Stimulated activated naive CD8-positive, alpha-beta T cell treated with anti-CD3 and anti-CD28 coated beads, Interleukin-15, Interleukin-2, amounts not matched to agents 100 U/mL and 50 U/mL, for 24 hours (primary cell): ENCODE measurements at regions not wholly inside any gene's neighbourhood (a gene's known extent, or its start where the extent isn't known, plus 50 kb on each side); places are given as distances from the start of the nearest gene placed in this dataset.

Experiments
- ATAC-seq: fragments of 150-1000 bp; cut with Tn5 transposase; one replicate; pipeline ENCODE4 v1.10.0; 2021
- DNase-seq: peaks from one replicate; pipeline ENCODE4 v3.0.0; 2021

- DNase-seq, result no peak
- ATAC-seq, result no peak
These were observed 343.3 kb upstream of the RPS6KA3 start for GRCh38 chrX:20609916-20610415.

DNA sequence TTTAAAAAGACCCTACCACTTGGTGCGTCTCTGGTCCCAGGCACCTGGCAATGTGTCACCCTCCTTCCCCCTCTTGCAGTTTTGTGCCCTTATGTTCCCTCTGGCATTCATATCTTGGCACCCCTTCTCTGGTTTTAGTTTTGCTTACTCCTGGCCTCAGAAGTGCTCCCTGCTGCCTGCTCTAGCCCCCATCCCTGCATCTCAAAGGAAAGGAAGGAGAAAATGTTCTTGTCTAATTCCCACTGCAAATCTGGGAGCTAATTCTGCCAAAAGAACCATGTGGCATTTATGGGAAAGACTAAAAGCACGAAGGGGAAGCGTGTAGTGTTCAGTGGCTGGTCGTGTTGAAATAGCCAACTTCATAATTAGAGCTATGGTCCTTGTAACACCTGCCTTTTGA lies 340.1 kb upstream of the RPS6KA3 start:
- ATAC-seq (no peak), DNase-seq (no peak)

DNA sequence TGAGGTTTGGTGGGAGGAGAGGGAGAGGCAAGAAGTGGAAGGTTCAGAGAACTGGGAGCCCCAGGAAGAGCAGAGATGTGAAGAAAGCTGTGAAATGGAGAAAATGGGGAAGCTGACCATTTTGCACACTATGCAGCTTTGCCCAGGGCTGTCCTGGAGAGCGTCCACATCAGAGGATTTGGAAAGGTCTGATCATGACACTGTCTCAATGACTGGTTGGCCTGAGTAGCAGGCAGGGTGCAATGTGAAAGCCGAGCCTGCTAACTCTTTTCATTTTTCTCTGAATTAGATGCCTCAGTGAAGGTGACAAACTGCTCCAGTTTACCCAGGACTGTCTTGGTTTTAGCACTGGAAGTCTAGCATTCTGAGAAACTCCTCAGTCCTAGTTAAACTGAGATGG lies 330.1 kb upstream of the RPS6KA3 start:
- ATAC-seq, result no peak

DNA sequence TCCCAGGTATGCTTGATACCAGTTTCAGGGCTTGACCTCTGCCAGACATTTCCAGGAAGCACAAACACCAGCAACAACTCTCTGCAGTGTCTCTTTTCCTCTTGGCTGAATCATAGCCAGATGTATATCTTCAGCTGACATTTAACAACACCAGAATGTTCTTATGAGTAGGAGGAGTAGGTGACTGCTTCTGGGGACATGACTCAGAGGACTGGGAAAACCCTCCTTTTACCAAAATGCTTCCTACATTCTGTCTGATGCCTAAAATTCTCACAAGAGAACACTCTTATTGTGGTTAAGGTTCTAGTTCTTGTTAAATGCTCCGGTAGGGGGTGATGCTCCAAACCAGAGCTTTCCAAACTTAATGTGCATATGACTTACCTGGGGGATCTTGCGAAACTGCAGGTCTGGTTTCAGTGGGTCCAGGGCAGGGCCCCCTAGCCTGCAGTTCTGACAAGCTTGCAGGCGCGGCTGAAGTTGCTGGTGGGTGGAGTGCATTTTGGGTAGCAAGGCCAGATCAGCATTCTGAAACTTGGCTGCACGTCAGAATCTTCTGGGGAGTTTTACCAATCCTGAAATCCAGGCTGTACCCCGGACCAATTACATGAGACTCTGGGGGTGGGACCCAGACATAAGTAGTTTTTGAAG lies 329.3 kb upstream of the RPS6KA3 start:
- peak; percentile 58 for DNase-seq
- peak; percentile 87 for ATAC-seq

More for the DNA sequence above, 330.1 kb upstream of the RPS6KA3 start:
- no peak for DNase-seq

- ATAC-seq, result no peak
- no peak for DNase-seq
These were observed 328.3 kb upstream of the RPS6KA3 start for GRCh38 chrX:20594985-20595384.

DNA sequence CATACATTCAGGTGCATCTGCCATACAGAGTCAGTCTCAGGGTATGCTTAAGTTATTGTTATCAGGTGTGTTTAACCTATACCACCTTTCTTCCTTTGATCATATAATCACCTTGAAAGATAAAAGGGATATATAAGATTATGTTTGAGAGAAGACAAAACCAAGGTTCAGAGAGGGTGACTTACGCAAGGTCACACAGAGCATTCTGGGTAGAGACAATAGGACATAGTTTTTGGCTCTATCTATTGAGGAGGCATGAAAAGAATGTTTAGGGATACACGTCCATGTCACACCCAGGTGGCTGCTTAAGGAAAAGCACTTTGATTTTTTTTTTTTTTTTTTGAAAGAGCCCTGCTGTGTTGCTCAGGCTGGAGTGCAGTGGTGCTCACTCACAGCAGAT lies 327.1 kb upstream of the RPS6KA3 start:
- DNase-seq (no peak), ATAC-seq (no peak)

GRCh38 chrX:20593402-20593801 lies 326.7 kb upstream of the RPS6KA3 start:
- no peak for ATAC-seq
- DNase-seq, result no peak

DNA sequence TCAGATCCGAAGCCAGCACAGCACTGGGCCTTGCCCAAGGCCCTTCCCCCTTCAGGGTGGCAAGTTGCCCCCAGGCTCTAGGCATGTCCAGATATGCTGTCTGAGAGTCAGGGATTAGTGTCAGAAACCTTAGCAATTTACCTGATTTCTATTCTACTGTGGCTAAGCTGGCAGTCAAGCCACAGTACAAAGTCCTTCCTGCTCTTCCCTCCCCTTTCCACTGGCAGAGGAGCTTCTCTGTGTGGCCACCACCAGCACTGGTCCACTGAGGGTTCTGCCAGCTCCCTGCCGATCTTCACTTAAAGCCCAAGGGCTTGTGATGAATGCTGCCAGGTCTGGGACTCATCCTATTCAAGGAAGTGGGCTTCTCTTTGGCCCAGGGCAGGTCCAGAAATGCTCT lies 324.5 kb upstream of the RPS6KA3 start:
- no peak for ATAC-seq

GRCh38 chrX:20585782-20586181 lies 319.1 kb upstream of the RPS6KA3 start:
- ATAC-seq (no peak), DNase-seq (no peak)

More for the DNA sequence above, 324.5 kb upstream of the RPS6KA3 start:
- no peak for DNase-seq

GRCh38 chrX:20571611-20572010 lies 304.9 kb upstream of the RPS6KA3 start:
- ATAC-seq, result no peak
- DNase-seq, result no peak

DNA sequence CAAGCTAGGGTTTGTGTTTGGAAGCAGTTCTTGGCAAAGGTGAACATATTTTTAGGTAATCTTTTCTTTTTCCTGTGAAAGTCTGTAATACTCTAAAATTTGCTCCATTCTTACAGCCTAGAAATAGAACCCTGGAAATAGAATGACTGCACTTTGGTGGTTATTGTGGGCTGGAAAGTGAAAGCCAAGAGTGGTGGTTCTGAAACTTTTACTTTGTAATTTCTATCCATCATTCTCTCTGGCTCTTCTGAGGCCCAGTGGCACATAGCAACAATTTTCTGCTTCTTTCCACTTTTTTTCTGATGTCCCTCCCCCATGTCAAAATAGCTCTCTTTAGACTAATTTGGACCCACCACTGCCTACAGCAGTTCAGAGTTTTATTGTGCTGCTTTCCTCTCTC lies 300.4 kb upstream of the RPS6KA3 start:
- peak; percentile 73 for ATAC-seq
- no peak for DNase-seq

GRCh38 chrX:20547611-20548051 lies 280.9 kb upstream of the RPS6KA3 start:
- ATAC-seq, result peak; percentile 66
- DNase-seq, result no peak

GRCh38 chrX:20545538-20545937 lies 278.8 kb upstream of the RPS6KA3 start:
- ATAC-seq, result no peak
- DNase-seq, result no peak

GRCh38 chrX:20542072-20542471 lies 275.4 kb upstream of the RPS6KA3 start:
- DNase-seq (no peak), ATAC-seq (no peak)

GRCh38 chrX:20538974-20539373 lies 272.3 kb upstream of the RPS6KA3 start:
- ATAC-seq (no peak), DNase-seq (no peak)

GRCh38 chrX:20531667-20532066 lies 265.0 kb upstream of the RPS6KA3 start:
- DNase-seq (no peak), ATAC-seq (no peak)

DNA sequence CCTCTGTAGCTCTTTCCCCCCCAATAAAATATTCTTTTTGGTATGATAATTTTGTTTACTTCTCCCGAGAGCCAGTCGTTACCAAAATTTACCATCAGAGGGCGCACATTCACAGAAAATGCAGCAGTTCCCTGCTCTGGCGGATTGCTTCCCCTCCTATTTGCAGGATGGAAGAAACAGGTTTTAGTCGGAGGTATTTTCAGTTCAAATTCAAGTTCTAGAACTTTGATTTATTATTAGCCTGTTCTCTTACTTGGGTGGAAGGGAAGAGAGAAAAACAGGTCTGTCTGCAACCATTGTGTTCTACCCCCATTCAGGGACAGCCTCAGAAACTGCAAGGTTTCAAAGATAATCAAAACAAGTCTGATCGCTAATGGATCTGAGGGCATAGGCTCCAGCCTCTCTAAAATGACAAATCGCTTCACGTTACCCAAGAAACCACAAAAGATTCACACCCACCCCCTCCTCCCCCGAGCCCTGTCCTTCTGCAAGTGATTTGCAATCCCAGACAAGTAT lies 263.8 kb upstream of the RPS6KA3 start:
- ATAC-seq (no peak), DNase-seq (peak; percentile 56)

- no peak for ATAC-seq
- no peak for DNase-seq
These were observed 263.0 kb upstream of the RPS6KA3 start for GRCh38 chrX:20529711-20530110.

DNA sequence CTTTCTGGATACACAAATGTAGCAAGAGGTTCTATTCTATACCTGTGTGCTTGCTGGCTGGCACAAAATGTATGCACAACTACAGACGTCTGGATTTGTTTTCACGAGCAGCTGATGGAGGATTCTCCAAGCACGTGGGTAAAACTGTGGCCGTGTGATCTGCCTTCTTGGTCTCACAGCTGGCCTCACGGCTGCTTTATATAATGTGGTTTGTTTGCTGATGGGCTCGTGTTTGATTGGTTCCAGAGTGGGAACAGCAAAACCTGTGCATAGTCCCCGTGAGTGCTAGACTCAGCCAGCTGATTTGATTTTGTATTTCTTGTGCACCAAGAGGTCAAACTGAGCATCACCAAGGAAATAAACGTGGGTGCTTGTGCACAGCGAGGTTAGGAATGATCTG lies 262.6 kb upstream of the RPS6KA3 start:
- ATAC-seq, result no peak
- DNase-seq, result no peak

GRCh38 chrX:20527558-20528011 lies 260.9 kb upstream of the RPS6KA3 start:
- DNase-seq (no peak), ATAC-seq (no peak)

- ATAC-seq (no peak), DNase-seq (no peak)
These were observed 260.3 kb upstream of the RPS6KA3 start for GRCh38 chrX:20527041-20527440.

DNA sequence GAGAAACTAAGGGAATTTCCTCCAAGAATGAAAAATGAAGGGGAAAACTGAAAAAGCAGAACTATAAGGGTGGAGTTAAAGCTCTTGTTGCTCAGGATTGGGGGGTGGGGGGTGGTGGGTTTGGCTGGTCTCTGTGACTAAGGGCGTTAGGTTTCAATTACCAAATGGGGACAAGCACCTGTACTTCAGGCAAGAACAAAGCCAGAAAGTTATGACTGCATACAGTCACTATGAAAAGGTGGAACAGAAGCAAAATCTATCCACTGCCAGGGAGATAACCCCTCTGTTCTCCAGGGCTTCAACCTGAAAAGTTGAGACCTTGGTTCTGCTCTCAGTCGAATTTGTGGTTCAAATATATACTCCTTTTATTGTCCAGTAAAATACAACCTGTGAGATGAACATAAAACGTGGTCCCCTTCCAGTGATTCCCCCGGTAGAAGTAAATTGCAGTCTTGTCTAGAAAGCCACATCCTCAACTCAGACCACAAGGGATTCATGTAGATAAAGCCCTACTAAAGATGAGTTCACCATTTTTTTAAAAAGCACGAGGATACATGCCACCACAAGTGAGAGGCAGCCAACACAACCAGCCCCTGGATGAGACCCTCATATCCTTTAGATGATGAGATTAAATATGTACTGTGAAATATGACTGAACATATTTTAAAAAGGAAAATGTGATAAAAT lies 257.1 kb upstream of the RPS6KA3 start:
- peak; percentile 68 for ATAC-seq
- no peak for DNase-seq

DNA sequence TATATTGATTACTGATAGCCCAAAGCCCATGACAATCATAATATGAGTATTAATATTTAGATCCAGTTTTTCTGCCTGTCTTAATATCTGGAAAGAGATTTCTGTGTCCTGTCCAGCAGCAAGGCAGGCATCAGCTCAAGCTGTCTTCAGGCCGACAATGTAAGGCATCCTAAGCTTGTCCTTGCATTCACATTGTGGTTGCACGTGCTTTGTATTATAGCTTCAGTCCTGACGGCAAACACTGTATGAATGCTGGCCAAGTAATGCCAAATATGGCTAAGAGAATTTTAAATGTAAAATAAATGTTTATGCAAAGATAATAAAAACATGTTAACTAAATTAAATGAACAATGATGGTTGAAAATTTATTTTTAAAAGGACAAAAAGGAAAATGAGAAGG lies 255.7 kb upstream of the RPS6KA3 start:
- ATAC-seq, result no peak
- DNase-seq, result no peak

DNA sequence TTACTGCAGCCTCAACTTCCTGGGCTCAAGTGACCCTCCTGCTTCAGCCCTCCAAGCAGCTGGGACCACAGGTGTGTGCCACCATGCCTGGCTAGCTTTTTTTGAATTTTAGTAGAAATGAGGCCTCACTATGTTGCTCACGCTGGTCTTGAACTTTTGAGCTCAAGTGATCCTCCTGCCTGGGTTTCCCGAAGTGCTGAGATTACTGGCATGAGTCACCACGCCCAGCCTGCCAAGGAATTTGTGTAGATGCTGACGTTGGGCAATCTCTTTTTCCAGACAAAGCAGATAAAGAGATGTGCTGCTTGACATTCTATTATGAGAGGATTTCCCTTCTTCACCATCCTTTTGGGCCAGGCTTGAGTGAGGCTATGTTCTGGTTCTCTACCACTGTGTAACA lies 254.5 kb upstream of the RPS6KA3 start:
- ATAC-seq, result no peak
- no peak for DNase-seq
